ENCODE measurements at regions not wholly inside any gene's neighbourhood (a gene's known extent, or its start where the extent isn't known, plus 50 kb on each side); places are given as distances from the start of the nearest gene placed in this dataset.

- Mint-ChIP-seq H3K27me3 (no peaks in the 10 kb centered on the region), H3K9me3 (no peaks in the 10 kb centered on the region), H3K4me1 (no peaks in the 10 kb centered on the region), H3K36me3 (ENCODE audit: insufficient read depth) (no peaks in the 10 kb centered on the region), H3K27ac (ENCODE audit: low read depth) (no peak overlapping the region), H3K4me3 (no peak overlapping the region)
- ATAC-seq (replicated peaks; ENCODE audit: extremely low read depth, poor library complexity, severe bottlenecking): no peak
- DNase-seq (ENCODE audit: low spot score in 2 of 2): no peak
Observed at GRCh38 chr10:10667466-10667865, 350.2 kb upstream of the CELF2 start.

GRCh38 chr10:10676972-10677371 lies 340.7 kb upstream of the CELF2 start:
- H3K4me3 Mint-ChIP-seq: no peak overlapping the region
- H3K36me3 Mint-ChIP-seq (ENCODE audit: insufficient read depth): no peaks in the 10 kb centered on the region
- no peaks in the 10 kb centered on the region for H3K27me3 Mint-ChIP-seq
- no peak overlapping the region for H3K27ac Mint-ChIP-seq (ENCODE audit: low read depth)
- no peaks in the 10 kb centered on the region for H3K4me1 Mint-ChIP-seq
- no peaks in the 10 kb centered on the region for H3K9me3 Mint-ChIP-seq
- DNase-seq (ENCODE audit: low spot score in 2 of 2) (no peak), ATAC-seq (replicated peaks; ENCODE audit: extremely low read depth, poor library complexity, severe bottlenecking) (no peak)

GRCh38 chr10:10677479-10677878 lies 340.2 kb upstream of the CELF2 start:
- Mint-ChIP-seq H3K9me3 (no peaks in the 10 kb centered on the region), H3K27me3 (no peaks in the 10 kb centered on the region), H3K4me3 (no peak overlapping the region), H3K27ac (ENCODE audit: low read depth) (no peak overlapping the region), H3K4me1 (no peaks in the 10 kb centered on the region), H3K36me3 (ENCODE audit: insufficient read depth) (no peaks in the 10 kb centered on the region)
- no peak for ATAC-seq (replicated peaks; ENCODE audit: extremely low read depth, poor library complexity, severe bottlenecking)
- no peak for DNase-seq (ENCODE audit: low spot score in 2 of 2)

- H3K27me3 Mint-ChIP-seq: peaks cover 23% of the 10 kb centered on the region
- no peaks in the 10 kb centered on the region for H3K4me1 Mint-ChIP-seq
- no peak overlapping the region for H3K4me3 Mint-ChIP-seq
- H3K36me3 Mint-ChIP-seq (ENCODE audit: insufficient read depth): peaks cover under 1% of the 10 kb centered on the region
- no peak for DNase-seq (ENCODE audit: low spot score in 2 of 2)
- H3K9me3 Mint-ChIP-seq: no peaks in the 10 kb centered on the region
- ATAC-seq (replicated peaks; ENCODE audit: extremely low read depth, poor library complexity, severe bottlenecking): no peak
- H3K27ac Mint-ChIP-seq (ENCODE audit: low read depth): no peak overlapping the region
Observed at GRCh38 chr10:10680496-10680895, 337.2 kb upstream of the CELF2 start.

- Mint-ChIP-seq H3K9me3 (no peaks in the 10 kb centered on the region), H3K4me3 (no peak overlapping the region), H3K27ac (ENCODE audit: low read depth) (no peak overlapping the region), H3K4me1 (no peaks in the 10 kb centered on the region), H3K27me3 (peaks cover 48% of the 10 kb centered on the region), H3K36me3 (ENCODE audit: insufficient read depth) (peaks cover 4% of the 10 kb centered on the region)
- ATAC-seq (replicated peaks; ENCODE audit: extremely low read depth, poor library complexity, severe bottlenecking) (no peak), DNase-seq (ENCODE audit: low spot score in 2 of 2) (no peak)
Observed at GRCh38 chr10:10684972-10685371, 332.7 kb upstream of the CELF2 start.

GRCh38 chr10:10685566-10685965 lies 332.1 kb upstream of the CELF2 start:
- H3K27ac Mint-ChIP-seq (ENCODE audit: low read depth): no peak overlapping the region
- H3K9me3 Mint-ChIP-seq: no peaks in the 10 kb centered on the region
- H3K36me3 Mint-ChIP-seq (ENCODE audit: insufficient read depth): peaks cover 4% of the 10 kb centered on the region
- H3K4me3 Mint-ChIP-seq: no peak overlapping the region
- H3K27me3 Mint-ChIP-seq: peaks cover 48% of the 10 kb centered on the region
- no peak for DNase-seq (ENCODE audit: low spot score in 2 of 2)
- no peak for ATAC-seq (replicated peaks; ENCODE audit: extremely low read depth, poor library complexity, severe bottlenecking)
- no peaks in the 10 kb centered on the region for H3K4me1 Mint-ChIP-seq

- Mint-ChIP-seq H3K4me3 (no peak overlapping the region), H3K36me3 (ENCODE audit: insufficient read depth) (peaks cover 4% of the 10 kb centered on the region), H3K4me1 (no peaks in the 10 kb centered on the region), H3K9me3 (no peaks in the 10 kb centered on the region), H3K27me3 (peaks cover 48% of the 10 kb centered on the region), H3K27ac (ENCODE audit: low read depth) (no peak overlapping the region)
- DNase-seq (ENCODE audit: low spot score in 2 of 2) (no peak), ATAC-seq (replicated peaks; ENCODE audit: extremely low read depth, poor library complexity, severe bottlenecking) (no peak)
Observed at GRCh38 chr10:10687751-10688150, 329.9 kb upstream of the CELF2 start.

- Mint-ChIP-seq H3K27ac (ENCODE audit: low read depth) (no peak overlapping the region), H3K36me3 (ENCODE audit: insufficient read depth) (no peaks in the 10 kb centered on the region), H3K27me3 (peaks cover 46% of the 10 kb centered on the region), H3K9me3 (no peaks in the 10 kb centered on the region), H3K4me3 (no peak overlapping the region), H3K4me1 (no peaks in the 10 kb centered on the region)
- ATAC-seq (replicated peaks; ENCODE audit: extremely low read depth, poor library complexity, severe bottlenecking) (no peak), DNase-seq (ENCODE audit: low spot score in 2 of 2) (no peak)
Observed at GRCh38 chr10:10699427-10699826, 318.2 kb upstream of the CELF2 start.

GRCh38 chr10:10701084-10701611 lies 316.5 kb upstream of the CELF2 start:
- no peak overlapping the region for H3K27ac Mint-ChIP-seq (ENCODE audit: low read depth)
- H3K4me1 Mint-ChIP-seq: no peaks in the 10 kb centered on the region
- H3K9me3 Mint-ChIP-seq: no peaks in the 10 kb centered on the region
- ATAC-seq (replicated peaks; ENCODE audit: extremely low read depth, poor library complexity, severe bottlenecking) (no peak), DNase-seq (ENCODE audit: low spot score in 2 of 2) (no peak)
- H3K36me3 Mint-ChIP-seq (ENCODE audit: insufficient read depth): no peaks in the 10 kb centered on the region
- no peak overlapping the region for H3K4me3 Mint-ChIP-seq
- H3K27me3 Mint-ChIP-seq: peaks cover 52% of the 10 kb centered on the region

GRCh38 chr10:10702211-10702610 lies 315.5 kb upstream of the CELF2 start:
- no peaks in the 10 kb centered on the region for H3K4me1 Mint-ChIP-seq
- H3K27ac Mint-ChIP-seq (ENCODE audit: low read depth): no peak overlapping the region
- H3K27me3 Mint-ChIP-seq: peaks cover 48% of the 10 kb centered on the region
- no peaks in the 10 kb centered on the region for H3K9me3 Mint-ChIP-seq
- ATAC-seq (replicated peaks; ENCODE audit: extremely low read depth, poor library complexity, severe bottlenecking) (no peak), DNase-seq (ENCODE audit: low spot score in 2 of 2) (no peak)
- H3K36me3 Mint-ChIP-seq (ENCODE audit: insufficient read depth): no peaks in the 10 kb centered on the region
- no peak overlapping the region for H3K4me3 Mint-ChIP-seq

- no peak overlapping the region for H3K27ac Mint-ChIP-seq (ENCODE audit: low read depth)
- no peaks in the 10 kb centered on the region for H3K4me1 Mint-ChIP-seq
- H3K4me3 Mint-ChIP-seq: no peak overlapping the region
- peaks cover under 1% of the 10 kb centered on the region for H3K36me3 Mint-ChIP-seq (ENCODE audit: insufficient read depth)
- DNase-seq (ENCODE audit: low spot score in 2 of 2) (no peak), ATAC-seq (replicated peaks; ENCODE audit: extremely low read depth, poor library complexity, severe bottlenecking) (no peak)
- peaks cover 39% of the 10 kb centered on the region for H3K27me3 Mint-ChIP-seq
- no peaks in the 10 kb centered on the region for H3K9me3 Mint-ChIP-seq
Observed at GRCh38 chr10:10703382-10703781, 314.3 kb upstream of the CELF2 start.

GRCh38 chr10:10712155-10712704 lies 305.4 kb upstream of the CELF2 start:
- H3K27me3 Mint-ChIP-seq: peaks cover 9% of the 10 kb centered on the region

GRCh38 chr10:10714327-10714726 lies 303.3 kb upstream of the CELF2 start:
- peaks cover 9% of the 10 kb centered on the region for H3K27me3 Mint-ChIP-seq
- DNase-seq (ENCODE audit: low spot score in 2 of 2) (no peak), ATAC-seq (replicated peaks; ENCODE audit: extremely low read depth, poor library complexity, severe bottlenecking) (no peak)
- H3K36me3 Mint-ChIP-seq (ENCODE audit: insufficient read depth): no peaks in the 10 kb centered on the region
- H3K4me1 Mint-ChIP-seq: no peaks in the 10 kb centered on the region
- H3K9me3 Mint-ChIP-seq: peaks cover 10% of the 10 kb centered on the region
- H3K4me3 Mint-ChIP-seq: no peak overlapping the region
- H3K27ac Mint-ChIP-seq (ENCODE audit: low read depth): no peak overlapping the region

More at GRCh38 chr10:10712155-10712704, 305.4 kb upstream of the CELF2 start:
- Mint-ChIP-seq H3K9me3 (peaks cover 10% of the 10 kb centered on the region), H3K4me3 (no peak overlapping the region), H3K4me1 (no peaks in the 10 kb centered on the region), H3K27ac (ENCODE audit: low read depth) (no peak overlapping the region), H3K36me3 (ENCODE audit: insufficient read depth) (peaks cover 2% of the 10 kb centered on the region)
- DNase-seq (ENCODE audit: low spot score in 2 of 2) (no peak), ATAC-seq (replicated peaks; ENCODE audit: extremely low read depth, poor library complexity, severe bottlenecking) (no peak)
